HG03060 (cell line): ENCODE measurements at regions not wholly inside any gene's neighbourhood (a gene's known extent, or its start where the extent isn't known, plus 50 kb on each side); places are given as distances from the start of the nearest gene placed in this dataset.
"Not testable (repeated sequence)": the region's sequence is repeated elsewhere in the genome, so short reads cannot be mapped to it uniquely, and the experiment has no call there.

Experiments used
- ATAC-seq: cut with Tn5 transposase; IDR thresholded peaks from one replicate; pipeline ENCODE4 v1.9.1; 2021; ENCODE audit warnings: low read depth, moderate number of reproducible peaks; ENCODE audit not compliant: unreplicated experiment

GRCh38 chr12:96085475-96085874 is 50.1 kb upstream of the LTA4H start:
- no peak for ATAC-seq

GRCh38 chr12:96086190-96086589 is 50.8 kb upstream of the LTA4H start:
- not testable (repeated sequence) for ATAC-seq

DNA sequence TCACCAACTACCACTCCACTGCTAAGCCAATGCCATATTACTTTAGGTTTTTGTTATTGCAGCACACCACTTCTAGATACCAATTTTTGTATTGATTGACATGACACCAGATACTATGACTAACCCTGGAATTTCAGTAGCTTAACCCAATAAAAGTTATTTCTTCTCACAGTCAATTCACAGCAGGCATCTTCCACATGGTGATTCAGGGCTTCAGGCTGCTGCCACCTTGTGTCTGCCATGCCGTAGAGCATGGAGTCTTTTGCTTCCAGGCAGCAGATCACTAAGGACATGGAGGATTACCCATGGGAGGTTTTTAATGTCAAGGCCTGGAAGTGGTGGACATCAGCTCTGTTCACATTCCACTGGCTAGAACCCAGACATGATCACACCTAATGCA is 56.4 kb upstream of the LTA4H start:
- no peak for ATAC-seq

DNA sequence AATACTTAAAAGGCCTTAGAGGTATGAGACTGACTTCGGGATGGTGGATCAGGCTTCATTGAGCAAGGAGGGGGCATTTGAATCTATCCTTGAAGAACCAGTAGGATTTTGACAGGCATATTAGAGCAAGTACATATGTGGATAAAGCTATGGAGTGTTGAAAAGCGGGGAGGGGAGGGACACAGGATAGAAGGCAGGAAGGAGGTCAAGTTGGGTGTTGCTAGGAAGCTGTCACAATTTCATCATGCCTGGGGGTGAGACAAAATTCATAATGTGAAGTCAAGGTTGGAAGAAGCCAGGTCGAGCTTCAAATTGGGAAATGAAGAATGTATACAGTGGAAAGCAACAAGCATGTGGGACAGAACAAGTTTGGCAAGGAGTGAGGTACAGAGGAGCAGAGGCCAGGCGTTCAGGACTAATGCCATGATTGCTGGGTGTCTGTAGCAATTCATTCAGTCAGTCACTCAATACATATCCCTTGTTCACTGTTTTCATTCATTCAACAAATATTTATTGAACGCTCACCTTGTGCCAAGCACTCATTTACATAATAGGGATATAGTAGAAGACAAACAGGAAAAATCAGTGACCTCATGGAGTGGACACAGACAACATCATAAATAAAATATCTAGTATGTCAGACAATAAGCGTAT is 58.3 kb upstream of the LTA4H start:
- ATAC-seq = no peak

- ATAC-seq = no peak
These were observed 58.8 kb upstream of the LTA4H start for GRCh38 chr12:96094201-96094600.

GRCh38 chr12:96098631-96099030 is 63.2 kb upstream of the LTA4H start:
- ATAC-seq = no peak

- ATAC-seq = no peak
These were observed 64.0 kb upstream of the LTA4H start for GRCh38 chr12:96099421-96099820.

DNA sequence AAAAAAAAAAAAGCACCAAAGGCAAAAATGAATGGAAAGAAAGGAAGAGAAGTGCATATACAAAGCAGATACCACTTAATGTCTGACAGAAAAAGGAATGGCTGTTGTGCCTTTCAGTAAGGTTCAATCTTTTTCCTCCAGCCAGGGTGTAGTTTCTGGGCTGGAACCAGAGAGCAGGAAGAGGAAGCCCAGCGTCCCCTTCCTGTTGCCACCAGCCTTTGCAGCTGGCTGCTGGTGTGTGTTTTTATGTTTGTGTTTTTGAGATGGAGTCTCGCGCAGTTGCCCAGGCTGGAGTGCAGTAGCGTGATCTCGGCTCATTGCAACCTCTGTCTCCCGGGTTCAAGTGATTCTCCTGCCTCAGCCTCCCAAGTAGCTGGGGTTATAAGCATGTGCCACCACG is 64.6 kb upstream of the LTA4H start:
- no peak for ATAC-seq

- ATAC-seq = no peak
These were observed 66.4 kb upstream of the LTA4H start for GRCh38 chr12:96101806-96102205.

DNA sequence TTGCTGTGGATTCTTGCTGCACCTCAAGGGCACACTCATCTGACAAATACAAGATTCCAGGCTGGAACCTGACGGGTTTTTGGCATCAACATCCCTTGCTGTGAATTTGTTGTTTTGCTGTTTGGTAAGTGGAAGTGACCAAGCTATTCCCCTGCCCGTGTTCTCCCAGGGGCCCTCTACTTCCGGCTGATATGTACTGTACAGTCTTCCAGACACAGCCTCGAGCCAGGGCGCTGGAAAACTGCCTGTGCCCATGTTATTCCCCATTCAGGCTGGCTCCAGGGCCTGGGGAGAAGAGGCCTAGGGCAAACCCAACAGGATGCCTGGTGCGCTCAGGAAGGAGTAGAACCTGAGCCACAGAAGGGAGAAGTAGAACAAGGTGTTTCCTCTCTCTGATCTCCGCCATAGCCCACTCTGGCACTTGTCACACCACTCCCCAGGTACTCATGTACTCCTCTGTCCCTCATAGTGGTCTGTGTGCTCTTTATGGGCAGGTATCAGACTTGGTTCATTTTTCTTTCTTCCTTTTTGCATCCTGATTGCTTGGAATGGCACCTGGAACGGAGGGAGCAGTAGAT is 67.8 kb upstream of the LTA4H start:
- no peak for ATAC-seq

DNA sequence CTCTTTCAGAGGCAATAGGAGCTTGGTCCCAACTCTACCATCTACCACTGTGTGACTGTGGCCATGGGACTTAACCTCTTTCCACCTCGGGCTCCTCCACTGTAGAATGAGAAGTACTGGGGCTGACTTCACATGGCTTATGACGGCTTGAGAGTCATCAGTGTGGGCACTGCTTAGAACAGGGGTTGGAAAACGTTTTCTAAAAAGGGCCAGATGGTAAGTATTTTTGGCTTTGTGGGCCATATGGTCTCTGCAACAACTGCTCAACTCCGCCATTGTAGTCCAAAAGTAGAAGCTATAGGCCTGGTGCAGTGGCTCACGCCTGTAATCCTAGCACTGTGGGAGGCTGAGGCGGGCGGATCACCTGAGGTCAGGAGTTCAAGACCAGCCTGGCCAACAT is 69.2 kb upstream of the LTA4H start:
- no peak for ATAC-seq

DNA sequence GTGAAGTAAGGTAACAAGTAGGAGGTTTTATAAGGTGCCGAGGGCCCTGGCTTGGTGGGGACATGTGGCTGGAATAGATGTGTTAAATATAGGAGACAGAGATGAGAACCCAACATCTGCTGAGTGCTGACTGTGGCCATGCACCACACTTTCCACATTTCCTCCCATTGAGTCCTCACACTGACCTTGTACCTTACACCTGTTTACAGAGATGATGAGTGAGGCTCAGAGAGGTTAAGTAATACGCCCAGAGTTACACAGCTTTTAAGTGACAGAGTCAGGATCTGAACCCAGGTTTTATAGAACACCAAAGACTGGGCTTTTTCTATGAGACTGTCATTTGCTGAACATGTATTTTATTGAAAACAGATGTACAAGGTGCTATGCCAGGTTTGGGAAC is 70.8 kb upstream of the LTA4H start:
- no peak for ATAC-seq

DNA sequence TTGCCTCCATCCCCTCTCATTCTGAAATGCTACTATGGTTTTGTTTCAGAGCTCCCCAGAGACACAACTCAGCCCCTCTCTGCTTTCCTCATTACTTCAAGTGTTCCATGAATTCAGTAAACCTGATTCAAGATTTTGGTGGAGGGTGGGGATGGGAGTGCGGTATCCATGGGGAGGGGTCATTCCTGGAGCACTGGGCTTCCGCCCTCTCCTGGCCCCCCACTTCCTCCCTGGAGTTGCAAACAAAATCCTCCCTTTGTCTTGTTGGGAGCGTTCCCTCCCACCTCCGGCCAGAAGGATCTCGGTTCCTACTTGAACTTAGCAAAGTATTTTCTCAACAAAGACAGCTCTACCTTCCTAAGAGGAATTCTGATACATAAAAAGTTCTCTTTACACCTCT is 71.8 kb upstream of the LTA4H start:
- no peak for ATAC-seq

DNA sequence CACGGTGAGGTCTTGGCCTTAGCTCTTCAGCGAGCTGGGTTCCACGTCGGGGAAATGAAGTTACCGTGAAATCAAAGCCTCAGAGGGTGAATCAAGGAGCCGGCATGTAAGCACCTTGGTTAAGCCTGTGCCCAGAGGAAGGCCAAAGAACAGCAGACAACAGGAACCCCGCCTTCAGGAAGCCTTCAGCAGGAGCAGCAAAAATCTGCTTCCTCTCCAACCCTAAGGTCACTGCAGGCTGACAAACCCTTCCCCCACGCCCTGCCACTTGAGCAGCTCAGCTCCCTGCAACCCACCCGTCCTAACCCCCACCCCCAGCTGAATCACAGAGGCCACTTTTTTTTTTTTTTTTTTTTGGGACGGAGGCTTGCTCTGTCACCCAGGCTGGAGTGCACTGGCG is 72.9 kb upstream of the LTA4H start:
- ATAC-seq = no peak

DNA sequence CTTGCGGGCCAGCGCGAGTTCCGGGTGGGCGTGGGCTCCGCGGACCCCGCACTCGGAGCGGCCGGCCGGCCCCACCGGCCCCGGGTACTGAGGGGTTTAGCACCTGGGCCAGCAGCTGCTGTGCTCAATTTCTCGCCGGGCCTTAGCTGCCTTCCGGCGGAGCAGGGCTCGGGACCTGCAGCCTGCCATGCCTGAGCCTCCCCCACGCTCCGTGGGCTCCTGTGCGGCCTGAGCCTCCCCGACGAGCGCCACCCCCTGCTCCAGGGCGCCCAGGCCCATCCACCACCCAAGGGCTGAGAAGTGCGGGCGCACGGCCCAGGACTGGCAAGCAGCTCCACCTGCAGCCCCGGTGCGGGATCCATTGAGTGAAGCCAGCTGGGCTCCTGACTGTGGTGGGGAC is 73.6 kb upstream of the LTA4H start:
- ATAC-seq = not testable (repeated sequence)

GRCh38 chr12:96112733-96113132 is 77.3 kb upstream of the LTA4H start:
- ATAC-seq = no peak

DNA sequence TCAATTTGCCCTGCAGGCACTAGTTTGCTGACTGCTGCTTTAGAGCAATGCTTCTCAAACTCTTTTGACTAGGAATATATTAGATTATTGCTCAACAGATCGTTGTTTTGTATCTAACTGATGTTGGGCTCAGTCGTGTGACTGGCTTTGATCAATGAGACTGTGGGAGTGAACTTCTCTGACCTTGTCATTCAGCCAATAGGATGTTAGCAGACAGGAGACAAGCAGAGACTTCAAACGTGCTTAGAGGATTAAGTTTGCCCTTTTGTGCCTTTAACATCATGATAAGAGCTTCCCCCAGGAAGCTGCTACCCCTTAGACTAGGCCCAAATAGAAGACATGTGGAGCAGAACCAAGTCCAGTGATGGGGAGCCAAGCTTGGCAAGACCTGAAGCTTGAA is 76.7 kb upstream of the ELK3 start:
- ATAC-seq = no peak

DNA sequence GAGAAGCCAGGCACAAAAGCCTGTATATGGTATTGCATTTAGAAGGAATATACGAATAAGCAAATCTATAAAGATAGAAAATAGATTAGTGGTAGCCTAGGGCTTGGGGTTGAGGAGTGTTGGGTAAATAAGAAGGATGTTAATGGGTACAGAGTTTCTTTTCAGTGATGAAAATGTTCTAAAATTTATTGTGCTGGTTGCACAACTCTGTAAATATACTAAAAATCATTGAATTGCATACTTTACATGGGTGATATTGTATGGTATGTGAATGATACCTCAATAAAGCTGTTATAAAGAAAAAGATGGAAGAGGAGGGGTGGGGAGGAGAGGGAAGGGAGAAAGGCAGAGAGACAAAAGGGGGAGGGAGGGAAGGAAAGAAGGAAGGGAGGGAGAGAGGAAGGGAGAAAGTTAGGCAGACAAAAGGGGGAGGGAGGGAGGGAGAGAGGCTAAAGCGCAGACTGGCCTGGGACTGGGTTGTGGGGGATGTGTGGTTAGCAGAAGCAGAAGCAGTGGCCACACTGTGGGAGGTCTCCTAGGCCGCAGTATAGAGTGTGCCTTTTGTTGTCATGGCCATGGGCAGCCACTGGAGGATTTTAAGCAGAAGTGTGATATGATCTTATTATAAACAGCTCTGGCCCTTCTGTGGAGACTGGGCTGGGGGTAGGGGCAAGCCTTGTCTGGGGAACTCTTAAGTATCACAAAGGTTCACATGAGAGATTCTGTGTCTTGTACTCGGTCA is 73.6 kb upstream of the ELK3 start:
- ATAC-seq = peak; percentile 67

DNA sequence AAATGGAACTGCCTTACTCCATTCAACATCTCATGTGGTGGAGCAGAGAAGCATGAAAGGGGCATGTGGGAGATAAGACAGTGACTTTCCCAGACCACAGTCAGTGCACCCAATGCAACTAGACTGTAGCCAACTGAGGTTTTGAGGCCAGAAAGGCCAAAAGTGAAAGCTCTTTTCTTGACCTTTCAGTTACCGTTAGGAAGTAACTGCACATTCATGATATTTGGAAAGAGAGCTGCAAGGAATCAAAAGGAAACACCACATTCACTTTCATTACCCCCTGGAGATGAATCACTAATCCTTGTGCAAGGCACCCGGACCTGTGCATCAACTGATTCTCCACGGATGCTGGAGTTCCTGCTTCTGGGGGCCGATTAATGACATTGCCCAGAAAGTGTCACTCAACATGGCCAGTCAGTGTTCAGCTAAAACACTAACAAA is 72.9 kb upstream of the ELK3 start:
- peak; percentile 56 for ATAC-seq

DNA sequence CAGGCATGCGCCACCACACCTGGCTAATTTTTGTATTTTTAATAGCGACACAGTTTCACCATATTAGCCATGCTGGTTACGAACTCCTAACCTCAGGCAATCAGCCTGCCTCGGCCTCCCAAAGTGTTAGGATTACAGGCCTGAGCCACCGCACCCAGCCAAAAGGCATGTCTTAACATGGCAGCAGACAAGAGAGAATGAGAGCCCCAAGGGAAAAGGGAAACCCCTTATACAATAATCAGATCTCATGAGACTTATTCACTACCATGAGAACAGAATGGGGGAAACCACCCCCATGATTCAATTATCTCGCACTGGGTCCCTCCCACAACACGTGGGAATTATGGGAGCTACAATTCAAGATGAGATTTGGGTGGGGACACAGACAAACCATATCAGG is 65.9 kb upstream of the ELK3 start:
- ATAC-seq = not testable (repeated sequence)

DNA sequence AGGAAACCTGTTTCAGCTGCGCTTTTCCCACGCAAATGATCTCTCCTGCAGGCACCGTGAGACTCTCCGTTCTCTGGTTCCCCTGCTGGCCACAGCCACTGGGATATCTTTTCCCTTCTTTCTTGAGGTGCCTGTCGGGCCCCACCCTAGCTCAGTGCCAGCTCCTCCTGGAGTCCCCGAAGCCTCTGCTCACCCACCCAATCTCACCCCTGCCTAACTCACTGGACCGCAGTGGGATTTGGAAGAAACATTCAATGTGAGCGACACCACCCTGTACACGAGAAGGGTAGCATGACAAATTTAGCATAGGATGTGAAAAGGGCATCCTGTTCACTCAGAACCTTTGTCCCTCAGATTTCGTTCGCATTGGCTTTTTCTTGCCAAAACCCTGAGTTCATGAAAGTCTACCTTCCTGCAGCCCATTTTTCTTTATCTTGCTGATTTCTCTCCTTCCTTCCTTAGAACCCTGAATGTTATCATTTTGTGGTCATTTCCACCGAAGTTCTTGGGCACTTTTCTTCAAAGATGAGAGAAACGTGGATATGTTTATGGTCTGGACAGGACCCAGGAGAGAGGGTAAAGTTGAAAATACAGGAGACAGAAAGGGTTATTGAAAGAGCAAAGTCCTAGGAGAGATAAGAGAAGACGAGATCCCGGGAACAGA is 63.6 kb upstream of the ELK3 start:
- ATAC-seq = no peak
